ENCODE measurements at regions not wholly inside any gene's neighbourhood (a gene's known extent, or its start where the extent isn't known, plus 50 kb on each side); places are given as distances from the start of the nearest gene placed in this dataset.

DNA sequence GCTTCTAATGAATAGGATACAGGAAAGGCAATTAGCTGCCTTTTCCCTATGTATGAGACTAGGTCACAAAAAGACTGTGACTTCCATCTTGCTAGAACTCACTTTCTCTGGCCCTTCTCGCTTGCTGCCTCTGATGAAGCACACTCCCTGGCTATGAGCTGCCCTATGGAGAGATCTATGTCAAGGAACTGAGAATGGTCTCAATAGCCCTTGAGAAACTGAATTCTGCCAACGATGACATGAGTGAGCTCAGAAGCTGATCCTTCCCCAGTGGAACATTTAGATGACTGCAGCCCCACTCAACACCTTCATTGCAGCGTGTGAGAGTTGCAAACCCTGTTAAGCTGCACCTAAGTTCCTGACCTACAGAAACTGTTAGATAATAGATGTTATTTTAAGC, 309.8 kb downstream of the COG6 start:
- no peak for DNase-seq (ENCODE audit: low read depth in 2 of 3, low spot score in 2 of 3)

DNA sequence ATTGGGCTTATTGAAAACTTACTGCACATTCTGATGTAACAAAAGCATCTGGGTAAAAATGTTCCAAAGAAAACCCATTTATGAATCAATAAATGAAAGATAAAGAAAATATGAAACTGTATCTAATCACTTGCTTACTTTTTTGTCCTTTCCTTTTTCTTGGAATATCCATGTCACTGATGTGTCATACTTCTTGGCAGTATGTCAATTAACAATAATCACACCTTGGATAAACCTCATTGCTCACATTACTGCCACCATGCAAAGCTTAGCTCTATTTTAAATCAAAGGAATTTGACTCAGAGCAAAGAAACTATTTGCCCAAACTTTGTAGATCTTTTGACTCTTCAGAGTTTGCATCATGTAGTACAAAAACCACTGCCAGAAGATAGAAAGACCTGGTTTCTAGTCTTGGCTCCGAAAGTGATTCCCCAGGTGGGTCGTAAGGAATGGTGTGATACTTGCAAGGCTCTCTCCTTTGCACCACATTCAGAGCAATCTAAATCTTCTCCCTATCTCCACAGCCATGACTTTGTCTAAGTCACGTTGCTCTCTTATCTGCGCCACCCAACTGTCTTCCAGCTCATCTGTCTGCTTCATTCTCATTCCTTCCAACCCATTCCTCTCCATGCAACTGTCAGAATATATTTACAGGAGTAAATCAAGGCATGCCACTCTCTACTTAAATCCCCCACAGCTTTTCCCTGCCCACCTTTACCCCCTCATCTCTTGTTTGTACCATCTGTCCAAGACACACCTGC, 311.9 kb downstream of the COG6 start:
- DNase-seq (ENCODE audit: low read depth in 2 of 3, low spot score in 2 of 3), result no peak

DNA sequence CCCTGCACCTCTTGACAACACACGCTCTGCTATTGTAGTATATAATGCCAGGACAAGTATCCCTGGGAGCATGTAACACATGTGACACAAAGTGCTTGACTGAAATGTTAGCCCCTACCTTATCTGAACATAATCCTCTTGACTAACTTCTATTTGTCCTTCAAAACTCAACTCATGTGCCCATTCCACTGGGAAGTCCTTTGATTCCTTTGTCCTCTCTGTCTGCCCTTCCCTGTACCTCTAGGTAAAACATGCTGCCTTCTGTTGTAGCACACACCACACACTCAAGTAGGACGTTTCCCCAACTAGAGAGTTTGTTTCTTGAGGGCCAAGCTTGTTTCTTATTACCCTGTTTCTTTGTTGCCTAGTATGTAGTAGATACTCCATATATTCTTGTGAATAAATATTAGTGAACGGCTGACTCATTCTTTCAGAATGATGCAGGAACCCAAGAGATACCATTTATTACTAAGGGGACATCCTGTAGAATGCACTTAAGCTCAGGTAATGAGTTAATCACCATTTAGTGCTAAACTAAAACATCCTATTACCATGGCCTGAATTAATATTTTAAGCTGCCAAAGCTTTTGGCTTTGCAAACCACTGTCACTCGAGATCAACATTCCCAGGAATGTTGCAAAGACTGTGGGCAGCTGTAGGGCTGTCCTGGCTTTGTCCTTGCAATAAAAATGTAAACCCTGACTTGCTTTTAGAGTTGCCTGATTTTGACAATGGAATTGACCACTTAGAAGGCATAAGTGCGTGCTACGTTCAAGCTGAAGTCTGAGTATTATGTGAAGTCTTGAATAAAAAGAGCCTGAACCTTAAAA, 313.4 kb downstream of the COG6 start:
- no peak for DNase-seq (ENCODE audit: low read depth in 2 of 3, low spot score in 2 of 3)

DNA sequence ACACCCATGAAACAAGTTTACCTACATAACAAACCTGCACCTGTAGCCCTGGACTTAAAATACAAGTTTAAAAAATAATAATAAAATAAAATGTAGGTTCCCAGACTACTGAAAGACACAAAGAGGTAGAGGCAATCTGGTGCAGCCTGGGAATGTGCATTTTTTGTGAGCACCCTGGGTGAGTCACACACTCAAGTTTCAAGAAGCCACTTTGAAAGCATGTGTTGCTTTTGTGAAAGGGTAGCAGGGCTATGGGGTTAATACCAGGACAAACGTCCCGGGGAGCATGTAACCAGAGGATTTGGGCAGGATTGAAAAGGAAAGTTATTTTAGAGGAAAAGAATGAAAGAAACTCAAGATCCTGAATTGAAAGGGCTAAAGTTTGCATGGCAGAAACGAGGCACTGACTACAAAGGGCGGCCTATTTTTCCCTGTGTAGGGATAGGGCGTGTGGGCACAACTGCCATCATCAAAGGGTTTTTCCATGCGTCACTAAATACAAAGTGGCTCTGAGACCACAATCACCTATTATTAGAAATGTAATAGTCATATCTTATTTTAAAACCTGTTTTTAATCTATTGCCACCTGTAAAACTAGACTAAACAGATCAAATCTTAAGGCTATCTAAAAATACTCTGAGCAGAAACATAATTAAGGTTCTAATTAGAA, 314.9 kb downstream of the COG6 start:
- DNase-seq (ENCODE audit: low read depth in 2 of 3, low spot score in 2 of 3), result no peak

DNA sequence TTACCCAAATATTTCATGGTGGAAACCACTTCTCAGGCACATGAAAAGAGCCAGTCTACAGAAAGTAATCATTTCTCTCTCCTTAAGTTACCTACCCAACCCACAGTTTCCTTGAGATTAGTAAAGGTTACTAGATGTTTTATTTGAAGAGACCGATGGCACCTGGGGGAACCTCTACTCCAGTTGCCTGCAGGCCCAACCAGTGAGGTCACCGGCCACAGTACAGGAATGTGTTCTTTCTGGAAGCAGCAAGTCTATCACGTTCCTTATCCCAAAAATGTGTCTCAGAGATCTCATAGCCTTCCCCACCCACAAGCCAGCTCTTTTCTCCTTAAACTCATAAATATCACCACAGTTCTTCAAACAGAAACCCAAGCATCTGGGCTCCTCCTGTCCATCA, 316.1 kb downstream of the COG6 start:
- DNase-seq (ENCODE audit: low read depth in 2 of 3, low spot score in 2 of 3), result no peak

DNA sequence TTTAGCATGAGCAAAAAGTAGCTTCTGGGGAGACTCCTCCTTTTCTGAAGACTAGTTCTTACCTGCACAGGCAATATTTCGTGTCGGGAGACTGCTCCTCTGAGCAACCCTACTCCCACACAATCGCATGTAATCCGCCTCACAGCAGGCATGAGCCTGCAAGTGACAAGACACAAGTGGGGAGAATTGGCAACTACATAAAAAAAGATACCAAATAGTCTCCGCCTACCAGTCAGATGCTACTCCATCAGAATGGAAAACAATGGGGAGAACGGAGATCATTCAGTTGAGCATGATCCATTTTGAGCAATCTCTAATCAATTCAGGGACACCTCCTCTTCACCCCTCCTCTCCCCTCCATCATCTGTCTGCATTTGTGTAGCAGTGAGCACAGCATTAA, 321.0 kb downstream of the COG6 start:
- no peak for DNase-seq (ENCODE audit: low read depth in 2 of 3, low spot score in 2 of 3)

DNA sequence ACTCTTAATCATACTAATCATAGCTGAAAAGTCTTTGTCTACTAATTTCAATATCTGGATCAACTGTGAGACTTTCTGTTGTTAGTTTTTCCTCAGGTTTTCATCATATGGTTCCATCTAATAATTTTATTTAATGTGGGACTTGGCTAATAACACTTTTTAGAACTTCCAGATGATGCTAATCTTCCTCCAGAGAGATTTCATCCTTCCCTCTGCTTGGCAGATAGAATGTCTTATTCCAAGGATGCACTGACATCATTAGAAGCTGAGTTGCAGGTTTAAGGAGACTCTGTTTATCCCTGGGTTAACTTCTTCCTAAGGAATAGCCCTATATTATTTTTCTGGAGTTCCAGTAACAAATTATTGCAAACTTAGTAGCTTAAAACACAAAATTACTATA, 325.6 kb downstream of the COG6 start:
- no peak for DNase-seq (ENCODE audit: low read depth in 2 of 3, low spot score in 2 of 3)

DNA sequence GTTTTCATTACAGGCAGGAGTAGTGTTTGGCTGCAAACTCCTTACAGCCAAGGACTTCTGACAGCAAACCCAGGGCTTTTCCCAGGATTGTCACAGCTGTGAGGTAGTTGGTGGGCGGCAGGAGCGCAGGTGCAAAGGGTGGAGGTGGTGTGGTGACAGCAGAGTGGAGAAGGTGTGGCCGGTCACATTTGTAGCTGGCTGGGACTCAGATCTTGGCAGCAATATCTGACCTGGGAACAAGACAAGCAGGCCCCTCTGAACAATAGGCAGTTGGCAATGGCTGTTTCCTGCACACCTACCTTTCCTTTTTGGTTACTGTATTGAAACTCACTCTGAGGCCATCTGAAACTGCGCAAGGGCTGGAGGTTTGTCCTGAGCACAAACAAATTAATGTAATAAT, 327.3 kb downstream of the COG6 start:
- DNase-seq (ENCODE audit: low read depth in 2 of 3, low spot score in 2 of 3), result no peak

DNA sequence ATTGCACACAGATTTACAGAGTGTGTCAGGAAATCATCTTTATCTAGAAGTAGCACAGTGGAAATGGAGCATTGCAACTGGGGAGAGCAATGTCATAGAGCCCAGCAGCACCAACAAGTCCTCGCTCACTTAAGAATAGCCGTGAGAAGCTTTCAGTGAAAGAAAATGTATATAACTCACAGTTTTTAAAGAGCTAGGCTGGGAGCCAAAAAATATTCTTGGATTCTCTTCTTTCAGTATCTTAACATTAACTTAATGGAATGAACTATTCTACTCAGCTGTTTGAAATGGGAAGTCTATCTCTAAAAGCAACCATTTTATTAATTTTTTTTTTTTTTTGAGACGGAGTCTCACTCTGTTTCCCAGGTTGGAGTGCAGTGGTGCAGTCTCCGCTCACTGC, 329.6 kb downstream of the COG6 start:
- no peak for DNase-seq (ENCODE audit: low read depth in 2 of 3, low spot score in 2 of 3)

DNA sequence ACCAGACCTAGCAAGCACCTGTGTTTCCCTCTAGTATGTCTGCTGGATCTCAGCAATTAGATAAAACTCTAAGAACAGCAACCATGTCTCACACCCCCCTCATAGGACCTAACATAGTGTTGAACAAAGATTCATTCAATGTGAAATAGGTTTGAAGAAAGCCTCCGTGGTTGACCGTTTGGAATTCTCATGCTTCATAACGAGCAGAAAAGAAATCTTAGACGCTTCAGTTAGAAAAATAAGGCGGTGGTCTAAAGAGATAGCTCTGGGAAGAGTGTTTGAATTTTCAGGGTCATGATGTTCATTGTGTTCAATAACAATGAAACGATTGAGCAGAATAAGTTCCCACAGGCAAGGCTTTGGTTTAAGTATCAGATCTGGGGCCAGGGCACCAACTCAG, 332.9 kb downstream of the COG6 start:
- DNase-seq (ENCODE audit: low read depth in 2 of 3, low spot score in 2 of 3), result no peak

DNA sequence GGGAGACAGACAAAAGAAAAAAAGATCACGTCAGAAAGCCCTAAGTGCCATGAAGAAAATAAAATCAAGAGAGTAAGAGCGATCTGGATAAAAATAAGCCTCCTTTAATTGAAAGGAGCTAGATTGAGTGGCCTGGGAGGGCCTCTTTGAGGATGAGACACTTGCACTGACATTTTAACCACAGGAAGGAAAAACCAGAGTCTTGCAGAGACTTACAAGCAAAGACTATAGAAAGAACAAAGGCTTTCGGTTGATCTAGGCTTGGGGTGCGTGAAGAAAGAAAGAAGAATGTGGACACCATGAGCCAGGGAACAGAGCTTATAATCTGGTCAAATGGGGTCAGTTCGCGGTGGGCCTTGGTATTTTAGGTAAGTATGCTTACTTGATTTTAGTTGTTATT, 342.7 kb downstream of the COG6 start:
- no peak for DNase-seq (ENCODE audit: low read depth in 2 of 3, low spot score in 2 of 3)

DNA sequence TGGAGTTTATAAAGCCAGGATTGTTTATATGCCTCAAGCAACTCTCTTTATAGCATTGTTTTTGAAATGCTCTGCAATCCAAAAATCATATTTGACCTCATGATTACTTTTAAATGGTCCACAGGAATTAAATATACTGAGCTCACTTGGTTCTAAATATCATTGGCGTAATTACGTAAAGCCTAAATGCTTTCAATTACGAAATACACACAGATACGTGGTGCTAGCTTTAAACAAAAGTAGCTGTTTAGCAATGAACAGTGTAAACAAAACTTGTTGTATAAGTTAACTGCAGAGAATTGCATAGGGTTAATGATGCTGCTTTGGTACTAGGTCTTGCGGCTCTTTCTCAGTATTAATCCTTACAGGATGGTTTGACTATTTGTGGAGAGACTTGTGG, 346.6 kb downstream of the COG6 start:
- DNase-seq (ENCODE audit: low read depth in 2 of 3, low spot score in 2 of 3), result no peak

DNA sequence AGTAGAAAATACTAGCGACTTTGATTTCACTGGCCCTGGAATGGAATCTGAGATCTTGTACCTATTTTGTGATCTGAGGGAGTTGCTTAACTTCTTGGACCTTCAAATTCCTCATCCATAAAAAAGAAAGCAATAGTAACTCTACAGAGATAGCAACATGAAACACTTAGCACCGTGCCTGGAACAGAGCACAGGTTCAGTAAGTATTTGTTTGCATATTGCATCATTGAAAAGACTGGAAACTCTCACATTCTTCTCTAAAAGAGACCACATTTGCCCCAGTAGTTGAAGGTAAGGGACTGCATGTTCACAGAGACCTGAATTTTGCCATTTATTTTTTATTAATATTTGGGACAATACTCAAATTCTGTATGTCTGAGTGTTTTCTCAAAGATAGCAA, 358.1 kb downstream of the COG6 start:
- no peak for DNase-seq (ENCODE audit: low read depth in 2 of 3, low spot score in 2 of 3)

DNA sequence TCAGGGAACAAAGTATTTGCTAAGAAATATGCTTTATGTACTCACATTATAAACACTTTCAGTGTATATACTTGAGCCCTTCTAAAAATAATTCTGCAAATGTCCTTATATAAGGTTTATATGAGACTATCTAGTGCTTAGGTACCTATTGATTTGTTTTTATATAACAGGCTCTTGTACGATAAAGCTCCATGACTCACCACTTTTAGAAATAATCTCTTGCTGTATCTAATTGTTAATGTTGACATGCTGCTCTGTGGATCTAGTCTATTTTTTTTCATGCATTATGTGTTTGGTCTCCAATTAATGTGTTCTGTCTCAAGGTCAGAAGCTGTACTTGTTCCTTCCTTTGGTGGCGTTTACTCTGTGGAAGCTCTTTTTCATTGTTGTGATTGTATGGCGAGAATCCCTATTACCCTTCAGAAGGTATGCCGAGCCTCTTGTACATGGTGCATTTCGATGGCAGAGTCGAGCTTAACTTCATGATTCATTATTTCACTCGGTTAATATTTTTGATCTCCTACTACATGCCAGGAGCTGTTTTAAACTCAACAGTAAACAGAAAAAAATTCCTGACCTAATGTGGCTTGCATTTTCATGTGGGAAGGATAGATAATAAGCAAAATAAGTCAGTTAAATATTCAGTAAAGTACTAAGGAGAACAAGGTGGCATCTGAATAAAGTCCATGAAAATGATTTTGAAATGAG, 361.6 kb downstream of the COG6 start:
- DNase-seq (ENCODE audit: low read depth in 2 of 3, low spot score in 2 of 3), result no peak

DNA sequence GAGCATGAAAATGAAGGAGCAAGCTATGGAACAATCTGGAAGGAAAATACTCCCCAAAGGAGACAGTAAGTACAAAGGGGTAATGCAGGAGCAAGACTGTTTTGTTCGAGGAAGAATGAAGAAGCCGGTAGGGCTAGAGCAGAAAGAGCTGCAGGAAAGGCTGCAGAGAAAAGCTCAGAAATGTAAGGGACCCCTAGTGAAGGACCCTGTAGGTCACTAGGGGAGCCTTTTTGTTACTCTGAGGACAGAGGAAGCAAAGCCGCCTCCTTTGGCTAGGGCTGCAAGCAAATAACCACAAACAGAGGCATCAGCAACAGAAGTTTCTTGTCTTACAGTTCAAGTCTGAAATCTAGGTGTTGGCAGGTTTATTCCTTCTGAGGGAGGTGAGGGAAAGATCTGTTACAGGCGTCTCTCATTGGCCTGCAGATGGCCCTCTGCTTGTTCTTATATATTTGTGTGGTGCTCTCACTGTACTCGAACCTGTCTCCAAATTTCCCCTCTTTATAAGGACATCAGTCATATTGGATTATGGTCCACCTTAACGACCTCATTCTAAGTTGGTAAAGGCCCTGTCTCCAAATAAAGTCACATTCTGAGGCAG, 362.3 kb downstream of the COG6 start:
- DNase-seq (ENCODE audit: low read depth in 2 of 3, low spot score in 2 of 3), result no peak

DNA sequence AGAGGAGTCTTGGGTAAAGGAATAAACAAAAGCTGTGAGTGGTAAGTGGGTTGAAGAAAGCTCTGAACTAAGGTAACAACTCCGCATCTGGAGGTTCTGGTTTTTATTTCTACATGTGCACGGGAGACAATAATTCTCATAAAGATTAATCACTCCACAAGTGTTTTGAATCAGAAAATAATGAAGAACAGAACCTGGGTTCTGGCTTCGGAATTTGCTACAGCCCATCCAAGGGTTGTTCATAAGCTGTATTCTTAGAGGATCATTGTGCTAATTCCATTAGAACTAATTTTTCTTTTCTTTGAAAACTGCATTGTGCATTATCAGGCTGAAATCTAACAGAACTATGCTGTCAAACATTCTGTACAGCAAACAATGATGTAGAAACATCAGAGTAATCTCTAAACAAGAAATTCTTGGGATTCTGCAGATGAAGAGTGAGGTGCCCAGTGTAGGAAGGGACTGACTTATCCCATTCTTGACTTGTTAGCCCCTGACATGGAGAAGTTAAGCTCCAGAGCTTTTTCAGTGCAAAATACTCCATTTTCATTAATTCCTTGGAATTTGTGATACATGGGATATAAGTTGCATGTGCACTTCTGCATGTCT, 368.2 kb downstream of the COG6 start:
- no peak for DNase-seq (ENCODE audit: low read depth in 2 of 3, low spot score in 2 of 3)

DNA sequence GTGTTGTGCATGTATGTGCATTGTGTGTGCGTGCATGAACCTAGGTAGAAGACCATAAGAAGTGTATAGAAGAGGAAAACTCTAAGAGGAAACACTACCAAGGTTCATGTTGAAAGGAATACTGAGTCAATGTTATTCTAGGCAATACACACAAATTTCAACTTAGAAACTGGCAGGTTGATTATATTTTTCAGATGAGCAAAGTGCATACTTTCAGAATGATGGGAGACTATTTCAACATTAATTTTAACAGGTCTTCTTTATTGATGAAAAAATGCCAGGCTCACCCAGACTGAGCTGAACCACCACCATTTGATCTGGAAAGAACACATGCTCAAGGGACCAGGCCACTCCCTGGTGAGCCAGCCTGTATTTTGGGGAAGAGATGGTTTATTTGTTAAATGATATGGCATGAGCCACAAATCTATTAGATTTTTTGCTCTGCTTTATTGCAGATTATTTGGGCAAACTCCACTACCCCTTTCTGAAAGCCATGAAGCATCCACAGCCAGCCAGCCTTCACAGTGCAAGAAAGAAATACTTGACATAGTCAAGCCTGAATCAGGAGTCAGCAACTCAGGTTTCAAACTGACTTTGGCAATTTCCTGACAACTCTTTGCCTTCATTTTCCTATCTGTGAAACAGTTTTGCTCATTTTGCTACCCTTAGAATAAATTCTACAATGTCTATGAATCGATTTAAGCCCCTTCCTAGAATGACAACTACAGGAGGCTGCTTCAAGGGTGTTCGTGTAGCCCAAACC, 368.9 kb downstream of the COG6 start:
- no peak for DNase-seq (ENCODE audit: low read depth in 2 of 3, low spot score in 2 of 3)

DNA sequence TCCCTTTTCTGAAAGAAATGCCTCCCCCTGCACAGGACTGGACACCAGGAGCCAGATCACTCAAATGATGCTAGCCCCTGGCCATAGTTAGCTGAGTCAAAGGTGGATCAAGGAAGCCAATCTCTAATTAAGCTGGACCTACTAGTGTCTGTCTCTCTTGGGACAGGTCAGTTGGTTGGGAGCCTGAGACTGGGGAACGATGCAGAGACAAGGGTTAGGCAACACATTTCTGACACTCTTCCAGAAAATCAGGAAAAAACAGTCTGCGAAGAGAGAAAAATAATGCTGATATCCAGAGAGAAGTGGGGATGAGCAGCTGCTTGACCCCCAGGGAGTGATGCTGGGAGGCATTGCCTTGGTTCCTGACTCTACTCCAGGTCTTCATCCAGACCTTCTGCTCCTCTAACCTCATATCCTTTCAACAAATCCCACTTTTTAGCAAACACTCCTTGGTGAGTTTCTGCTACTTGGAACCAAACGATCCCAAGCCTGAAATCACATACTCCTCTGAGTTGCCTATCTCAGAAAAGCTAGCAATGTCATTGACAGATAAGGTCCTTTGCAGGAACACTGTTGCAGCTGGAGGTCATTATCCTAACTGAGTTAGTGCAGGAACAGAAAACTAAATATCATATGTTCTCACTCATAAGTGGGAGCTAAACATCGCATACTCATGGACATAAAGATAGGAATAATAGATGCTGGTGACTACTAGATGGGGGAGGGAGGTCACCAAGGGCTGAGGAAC, 369.7 kb downstream of the COG6 start:
- no peak for DNase-seq (ENCODE audit: low read depth in 2 of 3, low spot score in 2 of 3)

DNA sequence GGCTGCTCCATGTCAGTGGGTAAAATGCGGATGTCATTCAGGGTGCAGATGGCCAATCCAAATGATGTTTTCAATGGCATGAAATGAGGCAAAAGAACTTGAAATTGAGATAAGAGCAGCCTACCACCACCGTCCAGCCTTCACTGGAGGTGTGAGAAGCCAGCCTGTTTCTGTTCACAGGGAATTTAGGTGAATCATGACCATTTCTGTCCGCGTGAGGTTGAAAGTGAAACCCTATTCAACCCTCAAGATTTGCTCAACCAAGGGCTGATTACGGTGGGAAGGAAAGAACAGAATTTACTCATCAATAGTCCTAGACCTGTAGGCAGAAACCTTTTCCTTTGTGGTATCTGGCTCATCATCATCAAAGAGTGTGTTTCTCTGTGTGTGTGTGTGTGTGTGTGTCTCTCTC, 370.7 kb downstream of the COG6 start:
- DNase-seq (ENCODE audit: low read depth in 2 of 3, low spot score in 2 of 3), result no peak
